ENCODE measurements at regions not wholly inside any gene's neighbourhood (a gene's known extent, or its start where the extent isn't known, plus 50 kb on each side); places are given as distances from the start of the nearest gene placed in this dataset.
"Not testable (repeated sequence)": the region's sequence is repeated elsewhere in the genome, so short reads cannot be mapped to it uniquely, and the experiment has no call there.

DNA sequence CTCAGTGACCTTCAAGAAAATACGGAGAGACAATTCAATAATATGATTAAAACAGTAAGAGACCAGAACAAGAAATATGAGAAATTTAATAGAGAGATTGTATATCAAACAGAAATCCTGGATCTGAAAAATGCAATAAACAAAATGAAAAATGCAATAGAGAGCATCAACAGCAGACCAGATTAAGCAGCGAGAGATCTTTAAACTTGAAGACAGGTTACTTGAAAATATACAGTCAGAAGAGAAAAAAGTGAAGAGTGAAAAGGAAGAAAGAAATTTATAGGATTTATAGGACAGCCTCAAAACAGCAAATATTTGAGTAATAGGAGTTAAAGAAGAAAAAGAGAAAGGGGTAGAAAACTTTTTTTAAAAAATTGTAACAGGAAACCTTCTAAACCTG is 813.9 kb upstream of the GRM7 start:
- no peak for DNase-seq

DNA sequence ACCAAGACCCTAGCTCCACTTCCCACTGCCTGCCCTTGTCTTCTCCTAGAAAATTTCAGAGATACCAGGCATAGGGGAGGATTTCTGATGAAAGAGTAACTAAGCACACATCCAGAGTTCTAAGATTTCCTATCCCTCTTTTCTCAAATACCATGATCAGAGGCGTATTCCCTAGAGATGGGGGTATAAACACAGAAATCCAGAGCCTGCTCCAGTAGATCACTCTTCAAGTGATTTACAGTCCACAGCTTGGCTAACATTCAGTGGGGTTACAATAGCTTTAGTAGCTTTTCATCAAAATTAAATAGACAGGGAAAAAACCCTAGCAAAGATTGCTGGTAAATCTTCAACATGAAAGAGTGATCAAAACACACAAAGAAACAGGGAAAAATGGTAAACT is 800.7 kb upstream of the GRM7 start:
- no peak for DNase-seq

DNA sequence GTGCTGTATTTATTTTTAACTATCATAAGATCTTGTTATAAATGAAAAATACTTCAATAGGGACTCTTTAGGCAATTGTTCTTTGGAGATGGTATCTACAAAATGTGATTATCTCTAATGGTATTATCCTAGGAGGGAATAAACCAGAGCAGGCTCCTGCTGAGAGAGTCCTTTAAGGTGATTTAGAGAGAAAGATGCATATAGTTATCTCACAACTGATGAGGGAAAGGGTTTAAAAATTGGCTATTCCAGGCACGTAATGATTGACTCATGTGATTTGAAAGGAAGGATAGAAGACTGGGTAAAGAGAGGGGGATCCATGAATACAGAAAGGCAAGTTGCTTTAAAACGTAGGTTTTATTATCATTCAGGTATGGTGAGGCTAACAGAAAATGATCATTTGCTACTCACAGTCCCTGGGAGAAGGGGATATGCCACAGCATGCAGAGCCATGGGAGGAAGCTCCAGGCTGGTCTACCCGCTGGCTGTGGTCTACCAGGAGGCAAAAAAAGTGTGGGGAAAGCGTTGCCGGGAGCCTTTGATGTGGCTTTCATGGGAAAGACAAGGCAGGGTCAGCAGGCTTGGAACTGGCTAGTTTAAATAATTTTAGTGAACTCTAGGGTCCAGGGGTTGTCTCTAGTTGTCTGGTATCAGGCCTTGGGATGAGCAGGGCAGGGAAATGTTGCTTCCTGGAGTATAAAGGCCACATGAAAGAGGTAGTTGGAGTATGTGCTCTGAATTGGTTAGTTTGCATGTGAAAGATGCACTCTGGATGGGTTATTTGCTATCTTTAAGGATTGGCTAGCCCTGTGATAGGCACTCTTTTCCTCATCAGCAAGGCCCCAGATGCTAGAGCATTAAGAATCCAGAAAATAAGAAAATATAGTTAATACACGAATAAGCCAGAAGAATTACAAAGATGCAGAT is 798.4 kb upstream of the GRM7 start:
- DNase-seq: no peak

DNA sequence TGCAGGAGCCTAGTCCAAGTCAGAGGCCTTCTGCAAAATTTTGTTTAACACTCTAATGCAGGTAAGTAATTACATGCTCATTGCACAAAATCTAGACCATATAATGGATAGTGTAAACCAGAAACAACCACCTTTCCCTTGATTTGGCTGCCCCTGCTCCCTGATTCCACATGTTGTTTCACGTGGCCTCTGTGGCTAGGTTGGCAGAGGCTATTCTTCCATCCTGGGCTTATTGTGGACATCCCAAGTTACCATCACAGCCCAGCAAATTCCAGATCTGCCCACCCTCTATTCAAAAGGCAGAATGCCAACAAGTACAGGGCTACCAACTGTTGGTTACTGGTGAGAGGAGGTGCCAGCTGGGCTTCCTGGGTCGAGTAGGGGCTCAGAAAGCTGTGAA is 794.5 kb upstream of the GRM7 start:
- no peak for DNase-seq

DNA sequence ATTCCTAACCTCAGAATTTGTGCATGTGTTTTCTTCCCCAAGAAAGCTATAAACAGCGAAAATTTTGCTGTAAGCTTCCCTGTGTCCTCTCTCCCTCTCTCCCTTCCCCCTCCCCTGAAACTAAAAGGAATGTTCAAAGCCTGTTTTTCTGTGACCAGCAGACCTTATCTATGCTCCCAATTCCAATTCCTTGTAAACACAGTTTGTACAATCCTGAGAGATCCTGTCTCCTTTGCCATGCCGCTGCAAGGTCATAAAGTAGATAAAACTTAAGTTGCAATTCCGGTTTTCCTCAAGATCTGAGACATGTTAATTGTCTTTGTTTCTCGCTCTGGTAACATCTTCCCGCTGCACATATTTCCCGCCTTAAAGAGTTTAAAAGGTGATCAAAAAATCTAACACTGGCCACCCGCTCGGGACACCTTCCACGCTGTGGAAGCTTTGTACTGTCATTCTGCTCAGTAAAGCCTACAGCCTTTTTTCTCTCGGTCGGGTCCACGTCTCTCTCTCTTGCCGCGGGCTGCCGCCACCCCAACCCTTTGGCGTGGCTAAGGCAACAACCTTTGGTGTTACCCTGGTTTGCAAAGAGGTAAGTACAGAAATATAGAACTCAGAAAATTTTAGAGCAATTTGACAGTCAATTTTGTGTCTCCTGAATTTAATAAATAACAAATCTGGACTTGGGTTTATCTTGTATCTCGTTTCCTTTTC is 793.9 kb upstream of the GRM7 start:
- DNase-seq: not testable (repeated sequence)

DNA sequence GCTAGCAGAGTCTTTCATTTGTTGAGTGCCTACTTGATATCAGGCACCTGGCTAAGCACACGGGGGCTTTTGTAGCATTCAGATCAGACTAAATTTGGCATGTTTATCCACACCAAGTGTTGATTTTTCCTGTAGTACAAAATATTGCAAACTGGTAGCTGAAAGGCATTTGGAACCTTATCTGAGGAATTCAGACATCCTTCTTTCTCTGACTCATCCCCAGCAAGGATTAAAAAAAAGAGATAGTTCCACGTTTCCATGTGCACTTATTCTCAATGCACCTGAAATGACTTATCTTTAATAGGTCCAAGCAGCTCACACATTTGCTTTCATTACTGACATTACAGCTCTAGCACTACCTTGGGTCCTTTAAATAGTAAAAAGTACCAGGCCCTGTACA is 786.0 kb upstream of the GRM7 start:
- DNase-seq: no peak

DNA sequence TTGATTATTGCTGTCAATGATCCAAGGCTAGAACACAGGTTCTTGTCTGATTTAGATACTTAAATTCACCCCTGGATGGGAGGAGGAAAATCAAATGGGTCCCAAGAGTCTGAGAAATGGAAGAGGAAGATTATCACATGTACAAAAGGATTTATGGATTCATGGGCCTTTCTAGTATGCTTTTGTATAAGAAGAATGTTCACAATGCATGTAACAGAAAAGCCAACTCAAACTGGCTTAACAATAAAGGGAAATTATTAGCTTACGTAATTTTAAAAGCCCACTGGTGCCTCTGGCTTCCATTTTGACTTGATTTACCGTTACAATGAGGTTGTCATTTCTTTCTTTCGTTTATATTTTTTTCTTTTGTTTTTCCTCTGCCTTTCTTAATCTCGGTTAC is 782.5 kb upstream of the GRM7 start:
- no peak for DNase-seq

GRCh38 chr3:6079011-6079410 is 781.9 kb upstream of the GRM7 start:
- DNase-seq: no peak

- no peak for DNase-seq
These were observed 781.2 kb upstream of the GRM7 start for GRCh38 chr3:6079561-6080179.

- DNase-seq: no peak
These were observed 772.5 kb upstream of the GRM7 start for GRCh38 chr3:6088433-6088832.

DNA sequence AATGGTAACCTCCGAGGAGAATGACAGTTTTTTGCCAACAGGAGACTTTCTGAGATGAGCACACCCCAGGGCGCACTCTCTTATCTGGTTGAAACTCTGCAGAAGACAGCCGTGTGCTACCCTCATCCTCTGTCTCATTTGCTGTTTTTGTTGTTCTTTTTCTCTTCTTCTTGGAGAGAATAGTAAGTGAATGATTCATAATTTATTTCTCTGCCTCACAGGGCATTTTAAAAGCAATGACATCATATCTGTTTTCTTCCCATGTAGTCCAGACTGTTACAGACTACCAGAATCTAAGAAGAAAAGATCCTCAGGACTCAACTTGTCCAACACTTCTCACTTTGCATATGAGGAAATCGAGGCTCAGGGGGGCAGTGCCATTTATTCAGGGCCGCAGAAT is 771.1 kb upstream of the GRM7 start:
- no peak for DNase-seq

DNA sequence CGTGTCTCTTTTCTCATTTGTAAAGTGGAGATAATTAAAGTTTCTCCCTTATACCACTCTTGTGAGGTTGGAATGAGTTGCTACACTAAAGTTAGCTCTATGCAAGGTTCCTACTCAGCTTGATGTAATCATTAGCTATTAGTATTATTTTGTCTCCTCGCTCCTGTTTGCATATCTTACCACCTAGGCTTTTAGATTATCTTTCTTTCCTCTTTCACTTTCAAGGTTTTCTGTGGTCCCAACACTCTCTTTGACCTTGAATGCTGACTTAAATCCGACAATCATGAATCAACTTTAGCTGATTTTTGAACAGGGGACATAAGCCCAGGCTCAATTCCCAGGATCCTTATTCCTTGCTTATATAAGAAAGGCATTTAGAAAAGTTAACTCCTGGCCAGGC is 769.7 kb upstream of the GRM7 start:
- DNase-seq: no peak

- DNase-seq: no peak
These were observed 765.9 kb upstream of the GRM7 start for GRCh38 chr3:6095006-6095405.

DNA sequence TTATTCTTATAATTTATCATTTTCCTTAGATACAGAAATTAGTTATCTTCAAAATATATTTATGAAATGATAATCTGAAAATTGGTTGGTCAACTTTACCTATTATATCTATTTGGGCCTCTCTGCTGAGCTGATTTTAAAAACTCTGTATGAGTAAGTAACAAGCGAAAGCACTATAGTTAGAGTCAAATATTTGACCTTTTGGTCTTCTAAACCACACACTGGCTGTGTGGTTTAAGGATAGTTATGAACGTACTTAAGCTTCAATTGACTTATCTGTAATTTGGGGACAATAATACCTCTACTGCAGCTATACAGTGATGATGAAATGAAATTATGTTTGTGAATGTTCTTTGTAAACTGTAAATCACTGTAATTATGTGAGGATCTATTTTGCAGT is 763.9 kb upstream of the GRM7 start:
- no peak for DNase-seq

- DNase-seq: no peak
These were observed 763.4 kb upstream of the GRM7 start for GRCh38 chr3:6097556-6097955.

DNA sequence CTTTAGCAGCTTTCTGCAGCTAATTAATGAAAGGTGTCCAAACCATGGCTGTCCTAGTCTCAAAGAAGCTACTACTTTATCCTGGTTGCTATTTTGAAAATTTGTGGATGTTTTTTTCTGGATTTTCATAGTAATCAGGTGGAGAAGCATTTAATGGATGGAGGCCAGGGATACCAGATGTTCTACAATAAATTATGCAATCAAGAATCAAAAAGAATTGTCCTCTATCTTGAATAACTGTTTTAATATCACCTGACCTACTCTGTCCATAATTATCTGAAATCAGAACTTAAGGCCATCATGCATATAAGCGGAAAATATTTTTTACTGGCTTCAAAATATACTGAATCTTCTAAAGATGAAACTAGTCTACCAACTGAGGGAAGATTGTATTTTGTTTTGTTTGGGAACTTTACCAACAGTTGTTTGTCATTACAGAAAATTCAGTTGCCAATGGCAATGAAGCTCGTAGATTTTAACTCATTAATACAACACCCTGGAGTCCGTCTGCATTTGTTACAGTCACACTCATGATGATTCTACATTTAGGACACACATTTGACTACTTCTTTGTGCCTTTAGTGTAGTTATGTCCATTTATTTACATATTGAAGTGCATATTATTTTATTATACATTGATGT is 762.3 kb upstream of the GRM7 start:
- no peak for DNase-seq

DNA sequence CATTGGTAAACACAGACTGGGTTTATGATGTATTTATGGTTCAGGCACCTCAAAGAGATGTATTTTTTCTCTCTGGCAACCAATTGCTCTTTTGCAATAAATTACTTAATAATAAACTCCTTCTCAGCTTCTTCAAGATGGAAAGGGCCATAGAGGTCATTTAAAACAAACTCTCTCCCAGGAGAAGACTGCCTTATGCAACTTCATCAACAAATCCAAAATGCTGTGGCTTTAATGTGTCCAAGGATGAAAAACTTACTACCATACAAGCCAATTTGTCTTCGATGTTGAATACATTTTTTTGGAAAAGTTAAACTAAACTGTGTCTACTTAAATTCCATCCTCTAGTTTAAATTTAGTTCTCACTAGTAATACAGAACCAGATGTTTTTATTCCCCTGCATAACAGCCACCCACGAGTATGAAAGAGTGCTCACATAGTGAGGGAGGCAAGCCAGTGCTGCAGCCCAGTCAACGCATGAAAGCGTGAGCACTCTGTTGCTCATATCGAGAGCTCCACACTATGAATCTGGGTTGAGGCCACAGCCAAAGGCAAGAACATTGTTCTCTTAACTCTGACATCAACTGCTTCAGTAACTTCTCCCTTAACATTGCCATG is 761.3 kb upstream of the GRM7 start:
- no peak for DNase-seq

DNA sequence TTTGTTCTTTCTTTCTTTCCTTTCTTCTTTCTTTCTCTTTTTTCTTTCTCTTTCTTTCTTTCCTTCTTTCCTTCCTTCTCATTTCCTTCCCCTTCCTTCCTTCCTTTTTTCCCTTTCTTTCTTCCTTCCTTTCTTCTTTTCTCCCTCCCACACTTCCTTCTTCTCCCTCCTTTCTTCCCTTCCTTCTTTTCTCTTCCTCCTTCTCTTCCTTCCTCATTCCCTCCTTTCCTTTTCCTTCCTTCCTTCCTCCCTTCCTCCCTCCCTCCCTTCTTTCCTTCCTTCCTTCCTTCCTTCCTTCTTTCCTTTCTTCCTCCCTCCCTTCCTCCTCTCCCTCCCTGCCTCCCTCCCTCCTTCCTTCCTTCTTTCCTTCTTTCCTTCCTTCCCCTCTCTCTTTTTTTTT is 755.7 kb upstream of the GRM7 start:
- DNase-seq: no peak

- DNase-seq: no peak
These were observed 752.0 kb upstream of the GRM7 start for GRCh38 chr3:6108957-6109356.

- no peak for DNase-seq
These were observed 750.5 kb upstream of the GRM7 start for GRCh38 chr3:6110451-6110850.

GRCh38 chr3:6112546-6112945 is 748.4 kb upstream of the GRM7 start:
- no peak for DNase-seq

- no peak for DNase-seq
These were observed 747.6 kb upstream of the GRM7 start for GRCh38 chr3:6113338-6113737.

- no peak for DNase-seq
These were observed 741.5 kb upstream of the GRM7 start for GRCh38 chr3:6119367-6119766.
